Mesodermal cell (in vitro differentiated cells): ENCODE measurements at regions not wholly inside any gene's neighbourhood (a gene's known extent, or its start where the extent isn't known, plus 50 kb on each side); places are given as distances from the start of the nearest gene placed in this dataset.

Experiments
- H3K27ac ChIP-seq: 2 replicates; pipeline ENCODE4 v1.7.0; 2013; ENCODE audit warnings: mild to moderate bottlenecking, low read depth, low read length, moderate library complexity; ENCODE audit not compliant: severe bottlenecking
- H3K36me3 ChIP-seq: 2 replicates; pipeline ENCODE4 v1.7.1; 2013; ENCODE audit warnings: mild to moderate bottlenecking, low read length, moderate library complexity; ENCODE audit not compliant: control insufficient read depth, insufficient read depth
- H3K4me1 ChIP-seq: one replicate; pipeline ENCODE4 v1.7.1; 2013; ENCODE audit warnings: mild to moderate bottlenecking, low read length; ENCODE audit not compliant: insufficient read depth, control insufficient read depth, poor library complexity, severe bottlenecking
- H3K4me3 ChIP-seq: 2 replicates; pipeline ENCODE4 v1.7.0; 2013; ENCODE audit warnings: low read length, control low read depth, mild to moderate bottlenecking; ENCODE audit not compliant: insufficient read depth, poor library complexity, severe bottlenecking; ENCODE audit errors: extremely low read depth
- H3K9me3 ChIP-seq: 2 replicates; pipeline ENCODE4 v1.7.1; 2013; ENCODE audit warnings: mild to moderate bottlenecking, low read length, moderate library complexity; ENCODE audit not compliant: control insufficient read depth
- WGBS, 2 experiments: methylation state at CpG; one replicate each; pipeline ENCODE4 v1.1.5; 2013; ENCODE audit warnings: missing lambda C conversion rate in 2 of 2; ENCODE audit not compliant: insufficient coverage in 2 of 2; 5-methylcytosine and 5-hydroxymethylcytosine counted together

- WGBS, 2 experiments, result no CpG with 5 or more reads among the region's 2 CpGs
- H3K4me3 ChIP-seq, result no peak overlapping the region
- H3K36me3 ChIP-seq, result no peaks in the 10 kb centered on the region
- no peaks in the 10 kb centered on the region for H3K9me3 ChIP-seq
- H3K27ac ChIP-seq, result no peak overlapping the region
- H3K4me1 ChIP-seq, result no peaks in the 10 kb centered on the region
Observed at GRCh38 chr9:28620661-28621060, 1047.4 kb upstream of the C9orf72 start.

DNA sequence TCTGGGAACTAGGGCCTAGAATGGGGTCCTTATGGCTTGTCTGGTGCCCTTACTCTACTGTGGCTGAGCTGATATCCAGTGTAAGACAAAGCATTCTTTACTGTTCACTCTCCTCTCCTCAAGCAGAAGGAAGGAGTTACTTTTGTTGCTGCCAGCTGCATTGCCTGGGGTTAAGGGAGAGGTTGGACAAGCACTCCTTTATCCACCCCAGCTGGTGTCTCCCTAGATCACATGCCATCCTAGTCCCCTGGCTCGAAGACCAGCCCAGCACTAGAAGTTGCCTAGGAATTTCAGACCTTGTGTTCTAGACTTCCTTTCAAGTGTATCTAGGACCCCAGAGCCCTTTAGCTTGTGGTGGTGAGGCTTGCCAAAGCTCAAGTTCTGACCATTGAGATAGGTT lies 1051.5 kb upstream of the C9orf72 start:
- H3K27ac ChIP-seq, result no peak overlapping the region
- 92% methylated on average over 1 of the region's 1 CpG; no CpG with 5 or more reads in 1 of the 2 experiments for WGBS, 2 experiments
- no peak overlapping the region for H3K4me3 ChIP-seq

DNA sequence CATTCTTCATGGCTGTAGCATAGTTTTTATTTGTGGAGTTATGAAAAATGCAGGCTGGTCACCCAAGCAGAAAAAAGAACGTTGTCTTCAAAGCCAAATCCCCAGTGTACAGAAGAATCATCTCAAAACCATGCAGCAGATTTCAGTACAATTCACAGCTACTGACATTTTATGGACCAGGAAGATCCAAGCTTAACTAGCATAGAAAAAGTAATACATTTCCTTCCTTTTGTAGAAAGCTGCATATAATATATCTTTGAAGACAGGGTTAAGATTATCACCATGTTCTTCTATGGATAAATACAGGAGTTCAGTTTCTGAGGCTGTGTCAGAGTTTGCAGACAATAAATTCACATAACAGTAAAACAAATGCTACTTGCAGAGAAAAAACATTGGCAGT lies 1054.8 kb upstream of the C9orf72 start:
- 80% methylated on average over 1 of the region's 1 CpG; no CpG with 5 or more reads in 1 of the 2 experiments for WGBS, 2 experiments
- H3K9me3 ChIP-seq, result no peaks in the 10 kb centered on the region
- no peaks in the 10 kb centered on the region for H3K4me1 ChIP-seq
- no peaks in the 10 kb centered on the region for H3K36me3 ChIP-seq
- H3K4me3 ChIP-seq, result no peak overlapping the region
- no peak overlapping the region for H3K27ac ChIP-seq

More for the DNA sequence above, 1051.5 kb upstream of the C9orf72 start:
- Histone ChIP-seq H3K4me1 (no peaks in the 10 kb centered on the region), H3K9me3 (no peaks in the 10 kb centered on the region), H3K36me3 (no peaks in the 10 kb centered on the region)

- Histone ChIP-seq H3K9me3 (no peaks in the 10 kb centered on the region), H3K4me3 (no peak overlapping the region), H3K36me3 (no peaks in the 10 kb centered on the region), H3K27ac (no peak overlapping the region), H3K4me1 (no peaks in the 10 kb centered on the region)
- WGBS, 2 experiments, result no CpG with 5 or more reads among the region's 3 CpGs
Observed at GRCh38 chr9:28648723-28649122, 1075.4 kb upstream of the C9orf72 start.

- Histone ChIP-seq H3K36me3 (no peaks in the 10 kb centered on the region), H3K9me3 (no peaks in the 10 kb centered on the region), H3K4me3 (no peak overlapping the region), H3K4me1 (no peaks in the 10 kb centered on the region), H3K27ac (no peak overlapping the region)
- 22 to 33% methylated on average over 3 of the region's 4 CpGs for WGBS, 2 experiments
Observed at GRCh38 chr9:28650327-28650726, 1077.0 kb upstream of the C9orf72 start.

DNA sequence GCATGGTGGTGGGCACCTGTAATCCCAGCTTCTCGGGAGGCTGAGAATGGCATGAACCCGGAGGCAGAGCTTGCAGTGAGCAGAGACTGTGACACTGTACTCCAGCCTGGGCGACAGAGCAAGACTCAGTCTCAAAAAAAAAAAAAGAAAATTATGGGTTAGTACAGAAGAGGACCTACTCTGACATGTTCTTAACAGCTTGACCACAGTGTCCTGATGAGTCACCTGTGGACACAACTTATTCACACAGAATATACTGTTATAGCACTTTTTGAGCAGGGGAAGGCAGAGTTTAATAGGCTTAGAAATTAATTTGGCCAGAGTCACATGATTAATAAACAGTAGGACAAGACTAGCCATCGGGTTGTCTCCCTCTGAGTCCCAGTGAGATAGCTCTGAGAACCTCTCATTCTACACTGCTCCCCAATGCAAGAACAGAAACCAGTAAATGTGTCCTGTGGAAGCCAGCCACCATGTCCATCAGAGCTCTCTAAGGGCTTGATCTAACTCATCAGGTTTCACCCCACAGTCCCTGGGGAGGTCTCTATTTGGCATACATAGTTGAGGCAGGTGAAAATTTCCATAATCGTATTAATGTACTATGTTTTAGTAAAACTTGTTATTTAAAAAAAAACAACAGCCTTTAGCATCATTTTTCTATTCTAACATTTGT lies 1077.9 kb upstream of the C9orf72 start:
- H3K4me1 ChIP-seq, result no peaks in the 10 kb centered on the region
- no peaks in the 10 kb centered on the region for H3K36me3 ChIP-seq
- no peak overlapping the region for H3K4me3 ChIP-seq
- H3K27ac ChIP-seq, result no peak overlapping the region
- H3K9me3 ChIP-seq, result no peaks in the 10 kb centered on the region
- WGBS, 2 experiments, result 95 to 100% methylated on average over 3 of the region's 5 CpGs

- no peaks in the 10 kb centered on the region for H3K4me1 ChIP-seq
- WGBS, 2 experiments, result 92 to 100% methylated on average over 1 of the region's 1 CpG
- no peak overlapping the region for H3K27ac ChIP-seq
- no peaks in the 10 kb centered on the region for H3K9me3 ChIP-seq
- no peaks in the 10 kb centered on the region for H3K36me3 ChIP-seq
- H3K4me3 ChIP-seq, result no peak overlapping the region
Observed at GRCh38 chr9:28653216-28653615, 1079.9 kb upstream of the C9orf72 start.

GRCh38 chr9:28656727-28657126 lies 1083.4 kb upstream of the C9orf72 start:
- Histone ChIP-seq H3K36me3 (no peaks in the 10 kb centered on the region), H3K27ac (no peak overlapping the region), H3K4me1 (no peaks in the 10 kb centered on the region), H3K9me3 (no peaks in the 10 kb centered on the region), H3K4me3 (no peak overlapping the region)
- WGBS, 2 experiments, result 42% methylated on average over 2 of the region's 2 CpGs; no CpG with 5 or more reads in 1 of the 2 experiments

GRCh38 chr9:28661853-28662252 lies 1088.6 kb upstream of the C9orf72 start:
- Histone ChIP-seq H3K27ac (no peak overlapping the region), H3K4me1 (no peaks in the 10 kb centered on the region), H3K9me3 (no peaks in the 10 kb centered on the region), H3K36me3 (no peaks in the 10 kb centered on the region), H3K4me3 (no peak overlapping the region)
- WGBS, 2 experiments, result 93 to 94% methylated on average over 2 of the region's 3 CpGs

DNA sequence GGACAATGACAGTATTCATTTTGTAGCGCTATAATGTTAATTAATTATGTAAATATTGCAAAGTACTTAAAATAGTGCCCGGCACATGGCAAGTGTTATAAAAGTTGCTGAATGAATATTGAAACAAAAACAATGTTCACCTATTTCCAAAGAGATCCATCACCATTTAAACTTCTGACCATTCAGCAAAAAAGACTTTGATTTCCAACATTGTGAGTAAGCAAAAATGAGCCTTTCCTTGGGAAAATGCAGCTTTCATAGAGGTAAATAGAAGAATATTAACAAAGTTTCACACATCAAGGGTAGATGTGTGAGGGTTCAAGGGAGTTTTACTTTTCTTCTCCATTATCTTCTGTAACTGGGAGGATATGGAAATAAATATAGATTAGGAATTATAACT lies 1089.4 kb upstream of the C9orf72 start:
- Histone ChIP-seq H3K9me3 (no peaks in the 10 kb centered on the region), H3K4me3 (no peak overlapping the region), H3K4me1 (no peaks in the 10 kb centered on the region), H3K27ac (no peak overlapping the region), H3K36me3 (no peaks in the 10 kb centered on the region)
- no CpG with 5 or more reads among the region's 2 CpGs for WGBS, 2 experiments

GRCh38 chr9:28668158-28668557 lies 1094.9 kb upstream of the C9orf72 start:
- no CpG with 5 or more reads among the region's 2 CpGs for WGBS, 2 experiments
- Histone ChIP-seq H3K9me3 (no peaks in the 10 kb centered on the region), H3K4me3 (no peak overlapping the region), H3K27ac (no peak overlapping the region), H3K4me1 (no peaks in the 10 kb centered on the region), H3K36me3 (no peaks in the 10 kb centered on the region)
